GM12874 (cell line): ENCODE measurements at regions not wholly inside any gene's neighbourhood (a gene's known extent, or its start where the extent isn't known, plus 50 kb on each side); places are given as distances from the start of the nearest gene placed in this dataset.

Source experiments
- CTCF ChIP-seq: IDR thresholded peaks from 2 replicates; pipeline ENCODE4 v1.5.1; 2011; ENCODE audit warnings: low read depth, mild to moderate bottlenecking, control low read depth, low read length, moderate library complexity; ENCODE audit not compliant: insufficient read depth

- no peak for TF ChIP-seq CTCF
These were observed 209.8 kb downstream of the PDCD6IP start for GRCh38 chr3:34008191-34008590.

GRCh38 chr3:34008836-34009809 lies 210.7 kb downstream of the PDCD6IP start:
- no peak for TF ChIP-seq CTCF

- no peak for TF ChIP-seq CTCF
These were observed 213.0 kb downstream of the PDCD6IP start for GRCh38 chr3:34011171-34012101.

GRCh38 chr3:34012102-34012461 lies 213.7 kb downstream of the PDCD6IP start:
- no peak for TF ChIP-seq CTCF

- TF ChIP-seq CTCF: no peak
These were observed 215.6 kb downstream of the PDCD6IP start for GRCh38 chr3:34013818-34014570.

- TF ChIP-seq CTCF: peak; percentile 25; the same call in 1 of the 2 replicates
These were observed 217.0 kb downstream of the PDCD6IP start for GRCh38 chr3:34015204-34016142.
